Astrocyte (in vitro differentiated cells and primary cell): ENCODE measurements at regions not wholly inside any gene's neighbourhood (a gene's known extent, or its start where the extent isn't known, plus 50 kb on each side); places are given as distances from the start of the nearest gene placed in this dataset.

Source experiments
- DNase-seq: peaks from one replicate; pipeline ENCODE4 v3.0.0-alpha.2; 2010; ENCODE audit warnings: low read depth
- FAIRE-seq: peaks from 2 replicates; lab custom pipeline; 2011; peaks lifted over from hg19 to GRCh38; lab: Jason Lieb, UNC
- H2AFZ ChIP-seq: 2 replicates; pipeline ENCODE4 v1.6.0; 2012; ENCODE audit warnings: low read depth, low read length, inconsistent platforms
- H3K27ac ChIP-seq: 2 replicates; pipeline ENCODE4 v1.5.1; 2011; ENCODE audit warnings: low read depth, low read length, inconsistent platforms
- H3K27me3 ChIP-seq: 2 replicates; pipeline ENCODE4 v1.6.0; 2011; ENCODE audit warnings: low read length, inconsistent platforms; ENCODE audit not compliant: insufficient read depth
- H3K36me3 ChIP-seq: 2 replicates; pipeline ENCODE4 v1.5.1; 2011; ENCODE audit warnings: low read length, inconsistent platforms; ENCODE audit not compliant: insufficient read depth
- H3K4me1 ChIP-seq: 2 replicates; pipeline ENCODE4 v1.5.1; 2011; ENCODE audit warnings: low read length, inconsistent platforms; ENCODE audit not compliant: insufficient read depth
- H3K4me2 ChIP-seq: 2 replicates; pipeline ENCODE4 v1.6.0; 2012; ENCODE audit warnings: low read length, inconsistent platforms
- H3K4me3 ChIP-seq: 2 replicates; pipeline ENCODE4 v1.5.1; 2011; ENCODE audit warnings: low read depth, mild to moderate bottlenecking, low read length, inconsistent platforms; ENCODE audit not compliant: insufficient read depth
- H3K79me2 ChIP-seq: 2 replicates; pipeline ENCODE4 v1.6.0; 2012; ENCODE audit warnings: mild to moderate bottlenecking, low read length, inconsistent platforms; ENCODE audit not compliant: insufficient read depth
- H3K9ac ChIP-seq: 2 replicates; pipeline ENCODE4 v1.6.0; 2012; ENCODE audit warnings: mild to moderate bottlenecking, low read length, inconsistent platforms
- H3K9me3 ChIP-seq: 2 replicates; pipeline ENCODE4 v1.5.1; 2012; ENCODE audit warnings: low read depth, mild to moderate bottlenecking, low read length, inconsistent platforms; ENCODE audit not compliant: insufficient read depth
- H4K20me1 ChIP-seq: 2 replicates; pipeline ENCODE4 v1.6.0; 2012; ENCODE audit warnings: low read length, inconsistent platforms; ENCODE audit not compliant: insufficient read depth
- H3K27ac Mint-ChIP-seq: one replicate; pipeline ENCODE4 v1.8.0; 2021; ENCODE audit warnings: mild to moderate bottlenecking, mixed read lengths; ENCODE audit not compliant: unreplicated experiment
- H3K27me3 Mint-ChIP-seq: one replicate; pipeline ENCODE4 v1.8.0; 2021; ENCODE audit warnings: low read depth, mixed read lengths; ENCODE audit not compliant: unreplicated experiment
- H3K36me3 Mint-ChIP-seq: one replicate; pipeline ENCODE4 v1.8.0; 2021; ENCODE audit warnings: low read depth, mixed read lengths; ENCODE audit not compliant: unreplicated experiment
- H3K4me1 Mint-ChIP-seq: one replicate; pipeline ENCODE4 v1.8.0; 2021; ENCODE audit warnings: low read depth, mixed read lengths; ENCODE audit not compliant: unreplicated experiment
- H3K4me3 Mint-ChIP-seq: one replicate; pipeline ENCODE4 v1.8.0; 2021; ENCODE audit warnings: mild to moderate bottlenecking, moderate library complexity, mixed read lengths; ENCODE audit not compliant: unreplicated experiment
- H3K9me3 Mint-ChIP-seq: one replicate; pipeline ENCODE4 v1.8.0; 2021; ENCODE audit warnings: mild to moderate bottlenecking, mixed read lengths; ENCODE audit not compliant: unreplicated experiment
- CTCF ChIP-seq: IDR thresholded peaks from 2 replicates; pipeline ENCODE4 v1.5.1; 2011; ENCODE audit warnings: low read depth, mild to moderate bottlenecking, inconsistent platforms, low read length, moderate library complexity; ENCODE audit not compliant: insufficient read depth
- EZH2 ChIP-seq: IDR thresholded peaks from 2 replicates; pipeline ENCODE4 v1.6.1; 2012; ENCODE audit warnings: mild to moderate bottlenecking, low read length, inconsistent platforms; ENCODE audit not compliant: insufficient read depth

- Histone ChIP-seq H3K9me3 (peaks cover 13% of the 10 kb centered on the region), H3K4me1 (peaks cover 11% of the 10 kb centered on the region), H3K9ac (no peak overlapping the region), H4K20me1 (no peaks in the 10 kb centered on the region), H2AFZ (no peak overlapping the region), H3K79me2 (no peaks in the 10 kb centered on the region), H3K4me2 (no peak overlapping the region), H3K36me3 (no peaks in the 10 kb centered on the region), H3K27me3 (no peaks in the 10 kb centered on the region), H3K27ac (no peak overlapping the region), H3K4me3 (no peak overlapping the region)
- Mint-ChIP-seq H3K4me3 (no peak overlapping the region), H3K4me1 (peaks cover 2% of the 10 kb centered on the region), H3K27ac (no peak overlapping the region), H3K9me3 (peaks cover 5% of the 10 kb centered on the region), H3K36me3 (no peaks in the 10 kb centered on the region), H3K27me3 (peaks cover 14% of the 10 kb centered on the region)
- FAIRE-seq (no peak), DNase-seq (no peak)
- TF ChIP-seq EZH2 = no peak
- no peak for TF ChIP-seq CTCF
Observed at GRCh38 chr5:3326841-3327232, 268.8 kb upstream of the IRX1 start.

- Mint-ChIP-seq H3K27ac (no peak overlapping the region), H3K4me1 (peaks cover 2% of the 10 kb centered on the region), H3K36me3 (no peaks in the 10 kb centered on the region), H3K9me3 (peaks cover 5% of the 10 kb centered on the region), H3K4me3 (no peak overlapping the region), H3K27me3 (peaks cover 11% of the 10 kb centered on the region)
- Histone ChIP-seq H3K79me2 (no peaks in the 10 kb centered on the region), H3K27ac (no peak overlapping the region), H3K9me3 (peaks cover 13% of the 10 kb centered on the region), H3K9ac (no peak overlapping the region), H3K36me3 (no peaks in the 10 kb centered on the region), H3K4me1 (peaks cover 11% of the 10 kb centered on the region), H3K27me3 (no peaks in the 10 kb centered on the region), H3K4me2 (peak overlapping the region; percentile 7), H4K20me1 (no peaks in the 10 kb centered on the region), H2AFZ (peak overlapping the region; percentile 55), H3K4me3 (no peak overlapping the region)
- TF ChIP-seq EZH2 = no peak
- TF ChIP-seq CTCF = no peak
- DNase-seq = no peak
- FAIRE-seq = no peak
Observed at GRCh38 chr5:3325972-3326840, 269.4 kb upstream of the IRX1 start.
